ENCODE measurements at regions not wholly inside any gene's neighbourhood (a gene's known extent, or its start where the extent isn't known, plus 50 kb on each side); places are given as distances from the start of the nearest gene placed in this dataset.
"Not testable (repeated sequence)": the region's sequence is repeated elsewhere in the genome, so short reads cannot be mapped to it uniquely, and the experiment has no call there.

DNA sequence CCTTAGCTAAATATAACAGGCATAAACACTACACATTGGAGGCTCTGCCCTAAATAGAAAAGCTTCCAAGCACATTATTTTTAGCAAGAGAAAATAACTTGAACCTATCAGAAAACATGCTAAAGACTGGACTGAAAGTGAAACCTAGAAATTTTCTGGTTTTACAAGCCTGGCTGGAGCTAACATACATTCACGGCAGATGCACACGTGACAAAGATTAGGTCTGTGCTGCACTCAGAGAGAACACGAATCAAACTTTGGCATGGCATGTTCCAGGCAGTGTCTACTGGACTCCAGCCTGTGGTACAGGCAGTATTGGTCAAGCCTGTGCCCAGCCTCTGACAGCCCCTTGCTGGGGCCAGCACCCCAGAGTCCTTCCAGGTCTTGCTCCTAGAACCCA is 94.1 kb upstream of the PCBD1 start:
- ATAC-seq (ENCODE audit: low read depth) (peak; percentile 25), DNase-seq (no peak)
- H3K4me3 Mint-ChIP-seq, result no peak overlapping the region
- H3K9me3 Mint-ChIP-seq, result no peaks in the 10 kb centered on the region
- peaks cover 9% of the 10 kb centered on the region for H3K4me1 Mint-ChIP-seq
- TF ChIP-seq, protein P1, sequence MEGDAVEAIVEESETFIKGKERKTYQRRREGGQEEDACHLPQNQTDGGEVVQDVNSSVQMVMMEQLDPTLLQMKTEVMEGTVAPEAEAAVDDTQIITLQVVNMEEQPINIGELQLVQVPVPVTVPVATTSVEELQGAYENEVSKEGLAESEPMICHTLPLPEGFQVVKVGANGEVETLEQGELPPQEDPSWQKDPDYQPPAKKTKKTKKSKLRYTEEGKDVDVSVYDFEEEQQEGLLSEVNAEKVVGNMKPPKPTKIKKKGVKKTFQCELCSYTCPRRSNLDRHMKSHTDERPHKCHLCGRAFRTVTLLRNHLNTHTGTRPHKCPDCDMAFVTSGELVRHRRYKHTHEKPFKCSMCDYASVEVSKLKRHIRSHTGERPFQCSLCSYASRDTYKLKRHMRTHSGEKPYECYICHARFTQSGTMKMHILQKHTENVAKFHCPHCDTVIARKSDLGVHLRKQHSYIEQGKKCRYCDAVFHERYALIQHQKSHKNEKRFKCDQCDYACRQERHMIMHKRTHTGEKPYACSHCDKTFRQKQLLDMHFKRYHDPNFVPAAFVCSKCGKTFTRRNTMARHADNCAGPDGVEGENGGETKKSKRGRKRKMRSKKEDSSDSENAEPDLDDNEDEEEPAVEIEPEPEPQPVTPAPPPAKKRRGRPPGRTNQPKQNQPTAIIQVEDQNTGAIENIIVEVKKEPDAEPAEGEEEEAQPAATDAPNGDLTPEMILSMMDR (IDR thresholded peaks at IDR 0.05), result no peak
- no peak overlapping the region for H3K27ac Mint-ChIP-seq
- no peaks in the 10 kb centered on the region for H3K36me3 Mint-ChIP-seq (ENCODE audit: low read depth)
- POLR2A ChIA-PET, result no interaction called here
- intact Hi-C loops (cut with micrococcal nuclease), result no loop called here
- CTCF ChIA-PET, result no interaction called here
- peaks cover 2% of the 10 kb centered on the region for H3K27me3 Mint-ChIP-seq

DNA sequence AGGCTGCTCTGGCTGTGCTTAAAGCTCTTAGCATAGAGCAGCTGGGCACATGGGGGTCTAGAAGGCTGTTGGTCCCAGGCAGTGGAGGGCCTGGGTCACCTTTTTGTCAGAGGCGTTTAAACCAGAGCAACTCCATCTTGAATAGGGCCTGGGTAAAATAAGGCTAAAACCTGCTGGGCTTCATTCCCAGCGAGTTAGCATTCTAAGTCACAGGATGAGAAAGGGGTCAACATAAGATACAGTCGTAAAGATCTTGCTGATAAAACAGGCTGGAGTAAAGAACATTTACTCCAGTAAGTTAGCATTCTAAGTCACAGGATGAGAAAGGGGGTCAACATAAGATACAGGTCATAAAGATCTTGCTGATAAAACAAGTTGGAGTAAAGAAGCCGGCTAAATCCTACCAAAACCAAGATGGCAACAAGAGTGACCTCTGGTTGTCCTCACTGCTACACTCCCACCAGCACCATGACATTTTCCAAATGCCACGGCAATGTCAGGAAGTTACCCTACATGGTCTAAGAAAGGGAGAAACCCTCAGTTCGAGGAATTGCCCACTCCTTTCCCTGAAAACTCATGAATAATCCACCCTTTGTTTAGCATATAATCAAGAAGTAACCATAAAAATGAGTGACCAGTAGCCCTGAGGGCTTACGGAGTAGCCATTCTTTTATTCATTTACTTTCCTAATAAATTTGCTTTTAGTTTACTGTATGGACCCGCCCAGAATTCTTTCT is 96.8 kb upstream of the PCBD1 start:
- ATAC-seq (ENCODE audit: low read depth) (no peak), DNase-seq (no peak)
- intact Hi-C loops (cut with micrococcal nuclease), result no loop called here
- TF ChIP-seq, protein P1 (IDR thresholded peaks at IDR 0.05), result no peak
- H3K4me1 Mint-ChIP-seq, result peaks cover 9% of the 10 kb centered on the region
- H3K4me3 Mint-ChIP-seq, result no peak overlapping the region
- H3K9me3 Mint-ChIP-seq, result no peaks in the 10 kb centered on the region
- no peaks in the 10 kb centered on the region for H3K27me3 Mint-ChIP-seq
- H3K36me3 Mint-ChIP-seq (ENCODE audit: low read depth), result no peaks in the 10 kb centered on the region
- ChIA-PET POLR2A (no interaction called here), CTCF (no interaction called here)
- H3K27ac Mint-ChIP-seq, result no peak overlapping the region

DNA sequence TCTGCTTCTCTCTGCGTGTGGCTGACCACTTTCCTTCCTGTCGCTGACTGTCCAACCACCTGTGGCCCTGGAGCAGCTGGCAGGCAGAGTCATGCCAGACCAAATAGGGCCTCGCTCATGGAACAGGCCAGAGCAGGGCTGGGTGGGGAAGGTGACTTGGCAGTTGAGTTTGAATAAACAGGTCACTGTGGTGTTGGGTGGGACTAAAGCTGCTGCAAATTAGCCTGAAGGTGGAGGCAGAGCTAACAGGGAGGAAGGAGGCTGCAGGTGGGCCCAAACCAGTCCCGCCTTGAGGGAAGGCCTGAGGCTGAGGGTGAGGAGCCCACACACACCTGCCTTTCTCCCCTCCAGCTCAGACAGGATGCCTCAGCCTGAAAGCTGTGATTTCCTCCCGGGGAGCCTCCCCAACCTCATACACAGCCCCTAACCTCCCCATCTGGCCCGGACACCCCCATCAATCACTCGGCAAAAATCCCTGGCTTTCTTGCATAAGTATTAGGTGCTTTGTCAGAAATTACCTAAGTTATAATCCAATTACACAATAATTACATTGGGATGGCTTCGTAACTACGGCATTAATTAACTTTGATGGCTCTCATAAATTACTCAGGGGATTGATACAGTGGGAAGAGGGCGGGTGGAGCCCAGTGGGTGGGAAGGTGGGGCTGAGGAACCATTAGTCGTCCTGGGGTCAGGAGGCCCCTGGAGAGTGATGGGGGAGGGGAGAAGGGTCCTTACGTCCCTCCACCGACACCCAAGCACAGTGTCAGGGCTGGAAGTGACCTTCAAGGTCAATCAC is 97.7 kb upstream of the PCBD1 start:
- TF ChIP-seq, protein P1 (IDR thresholded peaks at IDR 0.05), result no peak
- H3K4me1 Mint-ChIP-seq, result peaks cover 9% of the 10 kb centered on the region
- POLR2A ChIA-PET, result no interaction called here
- H3K4me3 Mint-ChIP-seq, result no peak overlapping the region
- no peaks in the 10 kb centered on the region for H3K9me3 Mint-ChIP-seq
- CTCF ChIA-PET, result no interaction called here
- DNase-seq, result no peak
- ATAC-seq (ENCODE audit: low read depth), result no peak
- no peaks in the 10 kb centered on the region for H3K27me3 Mint-ChIP-seq
- no peaks in the 10 kb centered on the region for H3K36me3 Mint-ChIP-seq (ENCODE audit: low read depth)
- H3K27ac Mint-ChIP-seq, result no peak overlapping the region
- intact Hi-C loops (cut with micrococcal nuclease), result no loop called here

DNA sequence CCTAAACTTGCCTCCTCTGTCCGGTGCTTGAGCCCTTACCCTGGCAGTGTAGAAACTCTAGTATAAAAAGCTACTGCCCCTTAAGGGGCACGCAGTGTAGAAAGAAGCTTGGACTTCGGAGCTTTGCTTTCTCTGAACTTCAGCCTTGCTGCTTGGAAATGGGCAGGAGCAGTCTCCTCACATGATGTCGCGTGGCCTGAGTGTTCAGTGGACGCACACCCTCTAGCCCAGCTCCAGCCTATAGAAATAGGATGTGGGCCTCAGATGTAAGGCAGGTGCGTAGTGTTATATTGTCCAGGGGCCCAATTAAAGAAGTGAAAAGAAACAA is 98.2 kb upstream of the PCBD1 start:
- ChIA-PET POLR2A (no interaction called here), CTCF (no interaction called here)
- no peaks in the 10 kb centered on the region for H3K9me3 Mint-ChIP-seq
- no peaks in the 10 kb centered on the region for H3K27me3 Mint-ChIP-seq
- no peak for ATAC-seq (ENCODE audit: low read depth)
- no peak overlapping the region for H3K4me3 Mint-ChIP-seq
- intact Hi-C loops (cut with micrococcal nuclease), result no loop called here
- H3K27ac Mint-ChIP-seq, result no peak overlapping the region
- H3K36me3 Mint-ChIP-seq (ENCODE audit: low read depth), result no peaks in the 10 kb centered on the region
- TF ChIP-seq, protein P1 (IDR thresholded peaks at IDR 0.05), result no peak
- DNase-seq, result no peak
- peaks cover 9% of the 10 kb centered on the region for H3K4me1 Mint-ChIP-seq

DNA sequence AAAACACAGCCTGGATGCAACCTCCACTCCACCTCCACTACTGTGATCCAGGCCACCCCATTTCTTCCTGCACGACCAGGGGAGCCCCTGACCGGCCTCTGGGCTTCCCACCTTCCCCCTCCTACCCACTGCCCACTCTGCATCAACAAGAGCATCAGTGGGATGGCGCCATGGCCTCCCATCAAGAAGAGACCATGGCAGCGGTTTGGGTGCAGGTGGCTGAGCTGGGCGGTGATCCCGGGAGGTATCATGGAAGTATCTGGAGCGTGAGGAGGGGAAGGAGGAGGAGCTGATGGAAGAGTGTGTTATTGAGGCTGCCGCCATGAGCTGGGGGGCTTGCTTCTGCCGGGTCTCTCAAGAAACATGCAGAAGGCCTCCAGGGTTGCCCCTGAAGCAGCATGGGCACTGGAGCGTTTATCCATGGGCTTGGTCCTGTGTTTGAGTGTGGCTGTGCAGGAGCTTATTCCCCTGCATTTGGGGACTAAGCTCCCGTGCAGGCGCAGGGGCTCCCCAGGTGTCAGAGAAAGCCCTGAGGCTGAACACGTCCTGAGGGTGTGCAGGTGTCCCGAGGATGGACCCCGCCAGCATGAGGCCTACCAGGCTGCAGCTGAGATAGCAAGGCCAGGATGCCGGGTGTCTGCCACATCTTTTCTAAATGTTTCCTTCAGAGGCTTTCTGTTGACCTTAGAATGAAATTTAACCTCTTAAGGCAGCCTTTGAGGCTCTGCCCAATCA is 99.2 kb upstream of the PCBD1 start:
- POLR2A ChIA-PET, result no interaction called here
- H3K4me3 Mint-ChIP-seq, result no peak overlapping the region
- intact Hi-C loops (cut with micrococcal nuclease), result no loop called here
- TF ChIP-seq, protein P1 (IDR thresholded peaks at IDR 0.05), result no peak
- CTCF ChIA-PET, result no interaction called here
- no peak overlapping the region for H3K27ac Mint-ChIP-seq
- H3K4me1 Mint-ChIP-seq, result peaks cover 4% of the 10 kb centered on the region
- ATAC-seq (ENCODE audit: low read depth) (no peak), DNase-seq (no peak)
- no peaks in the 10 kb centered on the region for H3K36me3 Mint-ChIP-seq (ENCODE audit: low read depth)
- no peaks in the 10 kb centered on the region for H3K9me3 Mint-ChIP-seq
- no peaks in the 10 kb centered on the region for H3K27me3 Mint-ChIP-seq

DNA sequence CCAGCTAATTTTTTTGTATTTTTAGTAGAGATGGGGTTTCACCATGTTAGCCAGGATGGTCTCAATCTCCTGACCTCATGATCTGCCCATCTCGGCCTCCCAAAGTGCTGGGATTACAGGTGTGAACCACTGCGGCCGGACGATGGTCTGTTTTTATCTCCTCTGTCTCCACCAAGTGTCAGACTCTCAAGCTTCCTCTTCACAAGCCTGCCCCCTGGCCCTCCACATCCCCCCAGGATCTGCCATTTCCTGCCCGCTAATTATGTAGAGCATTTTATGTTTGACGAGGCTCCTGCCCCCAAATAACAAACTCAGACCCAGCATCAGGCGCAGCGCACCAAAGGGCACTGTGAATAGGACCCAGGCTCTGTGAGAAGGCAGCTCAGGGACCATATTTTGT is 101.8 kb upstream of the PCBD1 start:
- H3K4me3 Mint-ChIP-seq; DNase-seq; H3K36me3 Mint-ChIP-seq (ENCODE audit: low read depth); POLR2A ChIA-PET; H3K4me1 Mint-ChIP-seq; ATAC-seq (ENCODE audit: low read depth); H3K27ac Mint-ChIP-seq; CTCF ChIA-PET; H3K27me3 Mint-ChIP-seq; H3K9me3 Mint-ChIP-seq; intact Hi-C loops (cut with micrococcal nuclease): not testable (repeated sequence)
